GF-D8 (cell line): ENCODE measurements at regions not wholly inside any gene's neighbourhood (a gene's known extent, or its start where the extent isn't known, plus 50 kb on each side); places are given as distances from the start of the nearest gene placed in this dataset.
"Not testable (repeated sequence)": the region's sequence is repeated elsewhere in the genome, so short reads cannot be mapped to it uniquely, and the experiment has no call there.

Source experiments
- DNase-seq: peaks from one replicate; lab custom pipeline; 2025; lab: John Stamatoyannopoulos, UW

DNA sequence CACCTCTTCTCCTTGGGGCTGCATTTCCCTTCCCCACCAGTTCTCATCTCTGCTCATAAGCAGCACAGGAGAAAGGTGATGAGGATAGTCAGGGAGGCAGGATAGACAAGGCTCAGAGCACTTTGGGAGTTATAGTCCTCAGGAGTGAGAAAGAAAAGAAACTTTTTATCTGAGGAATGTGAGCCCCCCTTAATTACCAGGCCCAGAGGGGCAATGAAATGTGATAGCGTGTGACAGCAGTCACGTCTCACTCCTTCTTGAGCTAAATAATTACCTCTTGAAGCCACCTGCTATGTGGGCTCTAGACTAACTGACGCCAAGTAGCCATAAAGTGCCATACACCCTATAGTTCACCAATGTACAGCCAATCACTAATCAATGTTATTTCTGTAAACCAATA, 105.8 kb downstream of the SPP2 start:
- DNase-seq: no peak

DNA sequence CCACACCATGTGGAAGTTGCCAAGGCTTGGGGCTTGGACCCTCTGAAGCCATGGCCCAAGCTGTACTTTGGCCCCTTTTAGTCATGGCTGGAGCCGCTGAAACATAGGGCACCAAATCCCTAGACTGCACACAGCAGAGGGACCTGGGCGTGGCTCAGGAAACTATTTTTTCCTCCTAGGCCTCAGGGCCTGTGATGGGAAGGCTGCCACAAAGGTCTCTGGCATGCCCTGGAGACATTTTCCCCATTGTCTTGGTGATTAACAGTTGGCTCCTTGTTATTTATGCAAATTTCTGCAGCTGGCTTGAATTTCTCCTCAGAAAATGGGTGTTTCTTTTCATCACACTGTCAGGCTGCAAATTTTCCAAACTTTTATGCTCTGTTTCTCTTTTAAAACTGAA, 102.3 kb downstream of the SPP2 start:
- DNase-seq: not testable (repeated sequence)

DNA sequence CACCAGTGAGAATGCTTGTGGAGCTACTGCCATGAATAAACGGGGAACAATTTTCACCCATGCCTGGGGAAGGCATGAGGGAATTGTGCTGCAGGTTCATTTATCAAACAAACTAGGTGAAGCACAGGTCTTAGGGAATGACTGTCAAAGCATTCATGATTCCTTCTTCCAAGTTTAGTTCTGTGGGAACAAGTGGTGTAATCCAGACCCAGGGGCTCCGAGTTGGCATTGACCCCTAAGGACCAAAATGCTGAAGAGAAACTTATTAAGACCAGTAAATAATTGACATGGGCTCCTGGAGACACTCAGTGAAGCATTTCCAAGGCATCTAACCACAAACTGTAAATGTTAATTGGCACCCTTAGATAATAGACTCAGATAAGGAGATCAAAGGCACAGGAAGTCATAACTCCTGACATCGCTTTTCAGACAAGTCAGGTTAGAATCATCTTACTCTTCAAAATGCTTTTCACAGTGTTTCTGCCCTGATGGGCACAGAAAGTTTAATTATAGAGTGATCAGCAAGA, 96.9 kb downstream of the SPP2 start:
- DNase-seq: no peak

DNA sequence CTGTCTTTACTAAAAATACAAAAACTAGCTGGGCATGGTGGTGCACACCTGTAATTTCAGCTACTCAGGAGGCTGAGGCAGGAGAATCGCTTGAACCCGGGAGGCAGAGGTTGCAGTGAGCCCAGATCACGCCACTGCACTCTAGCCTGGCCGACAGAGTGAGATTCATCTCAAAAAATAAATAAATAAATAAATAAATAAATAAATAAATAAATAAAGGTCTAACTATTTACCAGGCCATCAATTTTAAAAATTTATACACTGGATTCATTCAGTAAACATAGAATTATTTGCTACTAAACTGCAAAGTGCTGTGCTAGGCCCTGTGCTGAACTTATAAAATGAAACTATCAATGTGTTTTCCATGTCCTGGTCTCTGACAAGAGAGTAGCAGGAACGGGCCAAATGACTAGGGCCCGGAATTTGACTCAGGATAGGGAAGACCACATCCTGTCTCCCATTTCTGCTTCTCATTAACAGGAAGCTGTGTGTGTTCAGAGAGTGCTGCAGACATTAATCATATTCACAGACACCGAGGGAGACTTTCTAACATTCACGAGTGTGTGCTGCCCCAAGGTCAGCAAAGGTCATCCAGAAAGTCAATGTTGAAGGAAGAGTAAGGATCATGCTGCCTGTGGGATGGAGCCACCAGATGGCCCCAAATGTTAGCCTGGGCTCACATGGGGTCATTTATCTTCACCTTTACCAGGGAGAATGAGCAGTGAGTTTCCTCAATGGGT, 95.8 kb downstream of the SPP2 start:
- DNase-seq: no peak

DNA sequence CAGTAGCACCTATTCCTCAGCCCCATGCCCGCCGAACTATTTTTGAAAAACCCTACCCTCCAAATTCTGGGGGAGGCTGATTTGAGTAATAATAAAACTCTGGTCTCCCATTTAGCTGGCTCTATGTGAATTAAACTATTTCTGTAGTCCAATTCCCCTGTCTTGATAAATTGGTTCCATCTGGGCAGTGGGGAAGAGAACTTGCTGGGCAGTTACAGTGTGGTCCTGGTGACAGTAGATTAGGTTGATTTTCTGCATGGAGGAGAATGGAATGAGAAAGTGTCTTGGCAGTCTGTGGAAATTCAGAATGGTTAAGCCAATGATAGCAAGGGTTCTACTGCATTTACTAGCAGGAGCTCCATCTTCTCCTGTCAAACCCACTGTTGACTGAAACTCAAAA, 95.0 kb downstream of the SPP2 start:
- DNase-seq: no peak

DNA sequence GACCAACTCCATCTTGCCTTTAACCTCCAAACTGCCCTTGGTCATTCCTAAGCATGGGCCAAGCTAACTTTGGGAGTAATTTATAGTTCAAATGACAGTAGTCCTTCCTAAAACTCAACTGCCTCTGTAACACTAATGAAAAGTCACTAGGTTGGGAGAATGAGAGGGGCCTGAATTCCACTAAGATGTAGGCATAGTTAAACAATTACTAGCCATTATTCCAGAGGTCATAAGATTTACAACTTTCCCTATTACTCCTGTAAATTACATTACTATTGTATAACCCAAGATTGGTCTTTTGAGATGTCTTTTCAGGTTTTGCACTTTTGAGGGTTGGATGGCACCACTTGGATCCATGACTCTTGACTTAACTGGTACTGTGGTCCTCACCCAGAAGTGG, 94.6 kb downstream of the SPP2 start:
- no peak for DNase-seq

DNA sequence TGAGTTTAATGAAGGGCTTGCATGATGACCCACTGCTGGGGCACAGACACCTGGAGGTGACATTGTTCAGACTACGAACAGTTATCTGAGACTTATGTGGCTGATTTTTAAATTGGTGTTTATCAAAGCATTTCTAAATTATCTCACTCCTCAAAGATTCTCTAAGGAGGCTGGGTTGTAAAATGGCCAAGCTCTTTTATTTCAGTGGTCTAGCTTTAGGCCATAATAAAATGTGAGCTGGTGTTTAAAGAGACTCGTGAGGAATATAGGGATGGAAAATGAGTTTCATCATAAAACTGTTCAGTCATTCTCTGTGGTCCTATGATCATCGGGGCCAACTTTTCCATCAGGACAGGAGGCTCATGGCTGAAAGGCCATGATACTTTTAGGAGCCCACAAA, 93.4 kb downstream of the SPP2 start:
- DNase-seq: no peak

DNA sequence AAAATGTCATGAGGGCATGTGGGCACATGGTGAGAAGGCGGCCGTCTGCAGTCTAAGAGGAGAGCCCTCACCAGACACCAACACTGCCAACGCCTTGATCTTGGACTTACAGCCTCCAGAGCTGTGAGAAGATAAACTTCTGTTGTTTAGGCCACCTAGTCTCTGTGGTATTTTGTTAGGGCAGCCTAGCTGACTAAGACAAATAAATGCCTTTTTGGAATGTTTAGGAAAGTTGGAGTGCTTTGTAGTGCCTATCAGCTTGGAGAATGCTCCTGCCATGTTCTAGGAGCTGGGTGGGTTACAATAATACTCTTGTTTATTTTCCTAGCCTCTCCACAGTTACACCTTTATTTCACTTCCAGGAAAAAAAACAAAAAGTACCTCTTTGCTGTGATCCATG, 92.0 kb downstream of the SPP2 start:
- no peak for DNase-seq

DNA sequence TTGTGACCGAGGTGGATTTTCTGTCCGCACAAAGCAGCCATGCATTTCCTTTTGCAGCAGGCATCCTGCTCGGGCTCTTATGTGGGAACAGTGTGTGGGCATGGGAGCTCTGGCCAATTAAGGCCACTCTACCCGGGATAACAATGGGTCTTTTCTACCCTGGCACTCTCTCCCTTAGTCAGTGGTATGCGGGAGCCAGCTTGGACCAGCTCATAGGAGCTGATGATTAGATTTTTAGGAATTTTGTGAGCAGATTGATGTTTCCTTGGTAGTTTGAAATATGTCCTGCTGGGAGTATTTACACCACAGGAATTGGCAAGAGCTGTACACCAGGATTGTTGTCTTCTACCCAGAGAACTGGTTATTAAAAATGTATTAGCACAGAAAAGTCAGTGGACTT, 89.3 kb downstream of the SPP2 start:
- no peak for DNase-seq

DNA sequence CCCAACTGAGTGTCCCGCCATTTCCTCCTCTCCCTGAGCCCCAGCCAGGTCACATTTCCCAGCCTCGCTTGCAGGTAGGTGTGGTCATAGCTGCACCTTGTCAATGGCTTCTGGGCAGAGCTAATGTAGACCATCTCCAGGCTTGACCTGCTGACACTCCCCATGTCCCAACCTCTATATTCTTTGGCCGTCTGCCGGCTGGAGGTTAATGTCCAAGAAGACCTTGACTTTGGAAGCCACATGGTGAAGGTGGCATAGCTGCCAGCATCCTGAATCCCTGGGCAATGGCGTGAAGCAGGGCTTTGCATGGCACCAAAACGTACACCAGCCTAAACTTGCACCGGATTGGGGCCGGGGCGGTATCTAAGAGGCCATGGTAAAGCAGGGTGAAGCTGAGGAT, 88.3 kb downstream of the SPP2 start:
- DNase-seq: no peak

DNA sequence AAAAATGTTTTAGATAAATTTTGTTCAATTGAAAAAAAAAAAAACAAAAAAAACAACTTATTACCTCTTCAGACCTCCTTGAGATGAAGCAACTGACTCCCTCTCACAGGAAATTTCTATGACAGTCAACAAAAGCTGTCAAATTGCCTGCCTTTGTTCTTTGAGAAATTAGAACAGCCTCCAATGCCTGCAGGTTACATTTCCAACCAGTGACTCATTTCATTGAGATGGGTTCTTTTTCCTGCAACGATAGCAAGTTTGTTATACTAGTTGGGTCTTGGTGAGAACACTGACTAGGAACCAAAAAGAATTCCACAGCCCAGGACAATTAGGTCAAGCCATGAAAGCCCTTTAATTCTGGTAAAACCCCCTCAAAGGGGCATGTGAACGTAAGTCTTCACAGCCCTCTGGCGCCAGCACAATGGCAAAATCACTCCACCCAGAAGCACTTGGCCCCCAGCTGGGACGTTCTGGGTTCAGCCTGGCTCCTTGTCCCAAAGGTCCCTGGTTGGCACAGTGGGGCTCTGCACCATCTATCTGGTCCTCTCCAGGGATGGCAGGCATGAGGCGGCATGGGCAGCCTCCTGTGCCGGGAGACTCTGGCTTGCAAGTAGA, 87.0 kb downstream of the SPP2 start:
- DNase-seq: no peak

DNA sequence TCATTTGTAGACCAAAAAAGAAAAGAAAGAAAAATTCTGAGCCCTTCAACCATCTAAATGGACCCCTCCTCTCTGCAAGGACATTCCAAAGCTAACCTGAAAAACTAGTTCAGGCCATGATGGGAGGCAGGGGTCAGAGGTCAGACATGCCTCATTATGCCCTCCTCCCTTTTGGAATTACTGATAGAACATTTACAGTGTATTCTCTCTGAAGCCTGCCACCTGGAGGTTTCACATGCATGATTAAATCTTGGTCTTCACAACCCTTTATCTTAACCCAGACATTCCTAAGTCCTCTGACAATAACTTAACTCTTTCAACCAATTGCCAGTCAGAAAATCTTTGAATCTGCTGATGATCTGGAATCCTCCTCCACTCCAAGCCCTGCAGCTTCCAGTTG, 86.0 kb downstream of the SPP2 start:
- DNase-seq: no peak

DNA sequence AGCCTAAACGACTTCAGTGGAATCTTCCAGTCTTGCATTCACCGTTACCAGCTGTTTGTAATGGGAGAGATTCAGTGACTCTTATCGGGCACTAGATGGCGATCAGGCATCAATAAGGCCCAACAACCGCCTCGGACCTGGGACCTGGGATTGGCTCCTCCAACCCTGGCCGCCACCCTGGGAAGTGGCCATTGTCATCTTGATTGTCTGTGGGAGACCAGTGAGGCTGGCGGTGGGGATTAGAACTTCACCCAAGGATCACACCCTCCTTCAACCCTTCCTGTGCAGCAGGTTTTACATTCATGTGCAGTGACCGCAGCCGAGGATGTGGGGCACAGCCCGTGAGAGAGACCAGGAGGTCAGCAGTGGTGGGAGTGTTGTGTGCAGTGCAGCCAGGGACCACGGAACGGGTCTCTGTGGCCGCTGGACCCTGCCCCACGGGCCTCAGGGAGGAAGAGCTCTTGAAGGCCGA, 85.3 kb downstream of the SPP2 start:
- DNase-seq: no peak

DNA sequence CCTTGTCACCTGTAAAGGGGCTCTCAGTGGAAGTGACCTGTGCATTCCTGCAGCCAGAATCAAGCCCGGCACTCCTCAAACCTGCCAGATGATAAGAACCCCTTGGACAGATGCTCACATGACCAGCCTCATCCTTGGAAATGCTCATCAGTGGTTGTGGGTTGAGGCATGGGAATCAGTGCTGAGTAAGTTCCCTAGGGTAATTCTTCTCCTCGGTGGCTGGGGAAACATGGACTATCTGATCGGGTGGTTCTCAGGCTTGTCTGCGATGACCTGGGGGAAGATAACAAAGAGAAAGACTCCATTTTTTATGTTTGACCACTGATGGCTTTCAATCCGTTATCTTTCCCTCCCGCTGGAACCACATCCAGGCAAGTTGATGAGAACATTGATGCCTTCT, 84.0 kb downstream of the SPP2 start:
- no peak for DNase-seq

DNA sequence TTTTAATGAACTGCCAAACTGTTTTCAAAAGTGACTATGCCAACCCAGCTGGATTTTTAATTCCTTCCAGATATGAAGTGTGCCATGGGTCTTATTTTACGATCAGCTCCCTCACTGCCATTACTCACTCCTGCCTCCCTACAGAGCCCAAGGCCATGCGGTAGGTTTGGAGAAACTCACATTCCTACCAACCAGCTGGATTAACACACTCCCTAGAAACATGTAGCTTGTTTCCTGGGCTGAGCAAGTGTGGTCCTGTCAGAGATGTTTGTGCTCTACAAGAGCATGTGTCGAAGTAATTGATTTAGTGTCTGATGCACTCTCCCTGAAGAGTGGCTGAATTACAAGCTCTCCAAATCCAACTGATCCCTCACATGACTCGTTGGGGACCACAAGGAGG, 82.5 kb downstream of the SPP2 start:
- no peak for DNase-seq

DNA sequence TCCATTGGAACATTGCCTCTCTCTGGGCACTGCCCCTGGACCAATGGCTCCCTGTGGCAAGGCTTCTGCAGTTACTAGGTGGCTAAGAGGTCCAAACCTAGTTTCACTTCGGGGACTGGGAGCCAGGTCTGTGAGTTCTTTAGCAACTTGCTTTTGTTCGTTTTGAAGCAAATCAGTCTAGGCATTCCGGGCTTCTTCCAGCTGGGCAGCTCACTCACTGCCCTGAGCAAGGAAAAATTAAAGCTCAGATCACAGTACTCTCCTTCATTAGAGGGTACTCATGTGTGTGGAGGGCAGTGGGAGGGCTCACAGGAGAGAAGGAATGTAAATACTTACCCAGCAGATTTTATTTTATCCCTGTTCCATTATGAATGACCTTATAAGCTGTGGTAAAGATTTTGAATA, 80.3 kb downstream of the SPP2 start:
- DNase-seq: no peak

DNA sequence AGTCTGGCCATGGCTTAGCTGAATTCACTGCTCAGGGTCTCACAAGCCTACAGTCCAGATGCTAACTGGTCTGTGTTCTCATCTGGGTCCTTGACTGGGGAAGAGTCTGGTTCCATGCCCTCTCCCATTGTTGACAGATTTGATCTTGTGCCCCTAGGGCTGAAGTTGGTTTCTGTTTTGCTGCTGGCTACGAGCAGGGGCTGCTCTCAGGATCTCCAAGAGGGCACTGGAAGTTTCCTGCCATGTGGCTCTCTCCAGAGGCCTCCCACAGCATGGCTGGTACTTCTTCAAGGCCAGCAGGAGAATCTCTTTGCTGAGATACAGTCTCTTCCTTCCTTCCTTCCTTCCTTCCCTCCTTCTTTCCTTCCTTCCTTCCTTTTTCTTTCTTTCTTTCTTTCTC, 78.1 kb downstream of the SPP2 start:
- no peak for DNase-seq
